ENCODE measurements at regions not wholly inside any gene's neighbourhood (a gene's known extent, or its start where the extent isn't known, plus 50 kb on each side); places are given as distances from the start of the nearest gene placed in this dataset.
"Not testable (repeated sequence)": the region's sequence is repeated elsewhere in the genome, so short reads cannot be mapped to it uniquely, and the experiment has no call there.

- DNase-seq: peak; percentile 16
Measured at GRCh38 chr1:148679050-148679786, 69.4 kb upstream of the NUDT4B start.

- DNase-seq: not testable (repeated sequence)
Measured at GRCh38 chr1:148679787-148680326, 68.7 kb upstream of the NUDT4B start.

- not testable (repeated sequence) for DNase-seq
Measured at GRCh38 chr1:148686735-148687134, 61.8 kb upstream of the NUDT4B start.

- not testable (repeated sequence) for DNase-seq
Measured at GRCh38 chr1:148687376-148687775, 61.2 kb upstream of the NUDT4B start.
